B cell (primary cell): ENCODE measurements at regions not wholly inside any gene's neighbourhood (a gene's known extent, or its start where the extent isn't known, plus 50 kb on each side); places are given as distances from the start of the nearest gene placed in this dataset.

Experiments
- ATAC-seq: fragments of 200-7000 bp; cut with Tn5 transposase; one replicate; pipeline ENCODE4 v1.10.0; 2021; ENCODE audit warnings: low read depth, mild to moderate bottlenecking, moderate number of reproducible peaks, moderate library complexity
- CTCF ChIA-PET: fragments of 350-600 bp; sonication (Branson Sonifier 250); formaldehyde crosslinking; loops from one replicate; lab custom pipeline; 2021; ENCODE audit warnings: antibody characterized with exemption, inconsistent platforms; lab: Charles Lee
- POLR2A ChIA-PET: fragments of 350-600 bp; sonication (Branson Sonifier 250); formaldehyde crosslinking; loops from one replicate; lab custom pipeline; 2021; ENCODE audit warnings: antibody characterized with exemption; lab: Charles Lee
- DNase-seq: peaks from one replicate; pipeline ENCODE4 v3.0.0; 2013
- H2AFZ ChIP-seq: 2 replicates; pipeline ENCODE4 v1.6.1; 2012; ENCODE audit warnings: mild to moderate bottlenecking, low read depth, low read length; ENCODE audit not compliant: insufficient read depth, poor library complexity, severe bottlenecking
- H3K27ac ChIP-seq, 2 donors: 1 replicate in 1 of 2; 2 replicates in 1 of 2; pipeline ENCODE4 v1.5.1; 2012 to 2013; ENCODE audit warnings: low read length in 2 of 2, mild to moderate bottlenecking in 2 of 2, moderate library complexity in 1 of 2
- H3K27me3 ChIP-seq, 4 experiments: fragments of 200-600 bp in 1 of 4; sonication (generic) in 1 of 4; replicated peaks in 1 of 4; 1 replicate in 2 of 4; 2 replicates in 2 of 4; pipeline versions ENCODE4 v1.6.1 to v1.7.0; 2013 to 2016; ENCODE audit warnings: low read length in 3 of 4, mild to moderate bottlenecking in 2 of 4, mixed read lengths in 1 of 4, moderate library complexity in 1 of 4; ENCODE audit not compliant: insufficient read depth in 4 of 4, control insufficient read depth in 3 of 4; ENCODE audit errors: control extremely low read depth in 1 of 4
- H3K36me3 ChIP-seq, 2 experiments: replicated peaks in 1 of 2; 1 replicate in 1 of 2; 2 replicates in 1 of 2; pipeline versions ENCODE4 v1.6.1 to v1.7.1; 2013; ENCODE audit warnings: low read length in 1 of 2; ENCODE audit not compliant: insufficient read depth in 2 of 2, control insufficient read depth in 1 of 2; ENCODE audit errors: control extremely low read depth in 1 of 2, extremely low read depth in 1 of 2
- H3K4me1 ChIP-seq, 2 donors: fragments of 200-600 bp in 1 of 2; sonication (generic) in 1 of 2; 1 replicate in 1 of 2; 2 replicates in 1 of 2; pipeline versions ENCODE4 v1.5.1 to v1.6.1; 2013 to 2017; ENCODE audit warnings: low read length in 2 of 2; ENCODE audit not compliant: control insufficient read depth in 2 of 2, insufficient read depth in 2 of 2
- H3K4me2 ChIP-seq: replicated peaks from 2 replicates; pipeline ENCODE3; 2012; ENCODE audit warnings: mild to moderate bottlenecking, low read depth, low read length; ENCODE audit not compliant: poor library complexity, severe bottlenecking
- H3K4me3 ChIP-seq, 5 experiments: fragments of 200-600 bp in 1 of 5; sonication (generic) in 1 of 5; 1 replicate in 3 of 5; 2 replicates in 2 of 5; pipeline versions ENCODE4 v1.5.1 to v1.7.0; 2011 to 2016; ENCODE audit warnings: low read length in 4 of 5, mild to moderate bottlenecking in 4 of 5, low read depth in 2 of 5, control low read depth in 1 of 5, moderate library complexity in 1 of 5; ENCODE audit not compliant: insufficient read depth in 1 of 5; ENCODE audit errors: control extremely low read depth in 1 of 5, extremely low read depth in 1 of 5
- H3K79me2 ChIP-seq: fragments of 200-600 bp; sonication (generic); one replicate; pipeline ENCODE4 v1.6.0; 2016; ENCODE audit warnings: low read length; ENCODE audit not compliant: control insufficient read depth, insufficient read depth
- H3K9ac ChIP-seq: fragments of 200-600 bp; sonication (generic); 2 replicates; pipeline ENCODE4 v1.6.1; 2017; ENCODE audit warnings: mild to moderate bottlenecking, low read length, moderate library complexity
- H3K9me3 ChIP-seq, 3 donors: one replicate each; pipeline versions ENCODE4 v1.6.1 to v1.7.1; 2013; ENCODE audit warnings: low read length in 2 of 3; ENCODE audit not compliant: control insufficient read depth in 2 of 3, insufficient read depth in 1 of 3; ENCODE audit errors: control extremely low read depth in 1 of 3
- H4K20me1 ChIP-seq: 2 replicates; pipeline ENCODE4 v1.6.0; 2012; ENCODE audit warnings: mild to moderate bottlenecking, low read length; ENCODE audit not compliant: insufficient read depth, control insufficient read depth, poor library complexity, severe bottlenecking
- H3K27ac Mint-ChIP-seq: one replicate; pipeline ENCODE4 v1.8.0; 2021; ENCODE audit warnings: mixed read lengths
- H3K27me3 Mint-ChIP-seq: one replicate; pipeline ENCODE4 v1.8.0; 2021; ENCODE audit warnings: mixed read lengths
- H3K4me1 Mint-ChIP-seq: one replicate; pipeline ENCODE4 v1.8.0; 2021; ENCODE audit warnings: mixed read lengths
- H3K4me3 Mint-ChIP-seq: one replicate; pipeline ENCODE4 v1.8.0; 2021; ENCODE audit warnings: mixed read lengths
- H3K9me3 Mint-ChIP-seq: one replicate; pipeline ENCODE4 v1.8.0; 2022; ENCODE audit warnings: mixed read lengths; ENCODE audit not compliant: insufficient read depth
- EZH2 ChIP-seq: IDR thresholded peaks from 2 replicates; pipeline ENCODE4 v1.6.1; 2012; ENCODE audit warnings: borderline replicate concordance, low read depth, mild to moderate bottlenecking, moderate library complexity, low read length; ENCODE audit not compliant: insufficient read depth, poor library complexity, severe bottlenecking
- WGBS: methylation state at CpG from one replicate; pipeline ENCODE4 v1.1.5; 2013; ENCODE audit warnings: missing lambda C conversion rate; ENCODE audit not compliant: insufficient coverage; 5-methylcytosine and 5-hydroxymethylcytosine counted together
- intact Hi-C: fragments of 100-400 bp; cut with micrococcal nuclease; formaldehyde crosslinking; loops from one replicate; pipeline ENCODE4 v1.10.0; 2022
- TF ChIP-seq, protein P1 (sequence below): fragments of 200-600 bp; IDR thresholded peaks from one replicate; pipeline ENCODE4 v1.8.0; 2022; ENCODE audit warnings: antibody characterized with exemption, mild to moderate bottlenecking

DNA sequence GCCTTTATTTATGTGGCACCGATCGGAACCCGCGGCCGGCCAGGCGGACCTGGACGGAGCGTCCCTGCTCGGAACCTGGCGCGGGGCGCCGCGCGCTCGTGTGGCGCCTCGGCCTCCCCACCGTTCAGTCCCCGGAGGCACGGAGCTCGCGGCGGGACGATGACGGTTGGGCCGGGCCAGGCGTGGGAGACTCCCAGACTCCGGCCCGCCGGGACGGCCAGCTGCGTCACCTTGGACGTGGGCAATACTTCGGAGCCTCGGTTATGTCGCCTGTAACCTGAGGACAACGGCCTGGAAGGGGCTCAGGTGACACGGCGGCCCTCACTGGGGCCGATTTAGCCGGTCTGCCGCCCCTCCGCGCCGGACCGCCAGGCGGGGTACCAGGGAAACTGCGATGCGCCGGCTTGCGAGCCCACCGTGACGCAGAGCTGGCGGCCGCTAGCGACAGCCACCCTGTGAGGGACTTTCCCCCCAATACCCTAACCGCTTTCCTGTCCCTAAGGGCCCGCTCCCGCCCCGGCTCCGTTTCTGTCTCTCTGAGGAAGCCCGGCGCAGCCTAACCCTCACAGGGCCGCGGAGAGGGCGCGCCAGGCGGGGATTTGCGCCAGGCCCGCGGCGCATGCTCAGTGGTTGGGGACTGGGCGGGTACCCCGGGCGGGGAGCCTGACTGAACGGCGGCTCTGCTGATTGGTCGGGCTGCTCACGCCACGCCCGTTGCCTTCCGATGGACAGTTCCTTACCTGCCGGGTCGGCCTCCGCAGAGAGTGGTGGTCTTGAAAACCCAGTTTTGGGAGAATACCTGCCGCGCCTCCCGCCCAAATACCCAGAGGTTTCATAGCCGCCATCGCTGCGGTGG lies 109.5 kb upstream of the DOCK9 start:
- peak overlapping the region; percentile 82 for H3K9ac ChIP-seq
- H3K4me3 ChIP-seq = peak overlapping the region; percentile 65 to 89 (median 88)

More for the DNA sequence above, 109.5 kb upstream of the DOCK9 start:
- no peaks in the 10 kb centered on the region for H3K9me3 Mint-ChIP-seq
- TF ChIP-seq, protein P1, sequence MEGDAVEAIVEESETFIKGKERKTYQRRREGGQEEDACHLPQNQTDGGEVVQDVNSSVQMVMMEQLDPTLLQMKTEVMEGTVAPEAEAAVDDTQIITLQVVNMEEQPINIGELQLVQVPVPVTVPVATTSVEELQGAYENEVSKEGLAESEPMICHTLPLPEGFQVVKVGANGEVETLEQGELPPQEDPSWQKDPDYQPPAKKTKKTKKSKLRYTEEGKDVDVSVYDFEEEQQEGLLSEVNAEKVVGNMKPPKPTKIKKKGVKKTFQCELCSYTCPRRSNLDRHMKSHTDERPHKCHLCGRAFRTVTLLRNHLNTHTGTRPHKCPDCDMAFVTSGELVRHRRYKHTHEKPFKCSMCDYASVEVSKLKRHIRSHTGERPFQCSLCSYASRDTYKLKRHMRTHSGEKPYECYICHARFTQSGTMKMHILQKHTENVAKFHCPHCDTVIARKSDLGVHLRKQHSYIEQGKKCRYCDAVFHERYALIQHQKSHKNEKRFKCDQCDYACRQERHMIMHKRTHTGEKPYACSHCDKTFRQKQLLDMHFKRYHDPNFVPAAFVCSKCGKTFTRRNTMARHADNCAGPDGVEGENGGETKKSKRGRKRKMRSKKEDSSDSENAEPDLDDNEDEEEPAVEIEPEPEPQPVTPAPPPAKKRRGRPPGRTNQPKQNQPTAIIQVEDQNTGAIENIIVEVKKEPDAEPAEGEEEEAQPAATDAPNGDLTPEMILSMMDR = peak; percentile 42
- TF ChIP-seq EZH2 = no peak
- peaks cover 5% of the 10 kb centered on the region for H3K27me3 Mint-ChIP-seq
- Histone ChIP-seq H2AFZ (peak overlapping the region; percentile 90), H3K79me2 (no peaks in the 10 kb centered on the region), H4K20me1 (no peaks in the 10 kb centered on the region), H3K36me3 (no peaks in the 10 kb centered on the region), H3K27me3 (peaks cover 0 to 3% (median 0%) of the 10 kb centered on the region in 4 experiments), H3K4me2 (peak overlapping the region; percentile 96), H3K9me3 (no peaks in the 10 kb centered on the region), H3K4me1 (peaks cover 26 to 27% of the 10 kb centered on the region in 2 donors), H3K27ac (peak overlapping the region; percentile 82 to 92)
- ATAC-seq = peak; percentile 74
- intact Hi-C loops = loop anchor here (1.0 to 5.0 kb wide), 8 partner anchors 89 to 1655 kb away; partner anchors contain the start of genes CLYBL, GPR18, RAP2A and UBAC2
- ChIA-PET POLR2A (interaction anchor here (1.4 kb wide), 1 partner anchor 333 kb away, joined by 5 read pairs; no protein-coding TSS in a partner anchor), CTCF (interaction anchor here (0.7 to 2.2 kb wide), 3 partner anchors 169 to 183 kb away, joined by 3 to 4 read pairs (median 3); no protein-coding TSS in a partner anchor)
- 2% methylated on average over 91 of the region's 92 CpGs for WGBS
- peaks cover 32% of the 10 kb centered on the region for H3K4me1 Mint-ChIP-seq
- peak overlapping the region; percentile 99 for H3K27ac Mint-ChIP-seq
- peak; percentile 94 for DNase-seq
- H3K4me3 Mint-ChIP-seq = peak overlapping the region; percentile 100
